CD4-positive, alpha-beta T cell treated with Interleukin-15 for 4 hours (primary cell): ENCODE measurements at regions not wholly inside any gene's neighbourhood (a gene's known extent, or its start where the extent isn't known, plus 50 kb on each side); places are given as distances from the start of the nearest gene placed in this dataset.

Experiments
- DNase-seq: peaks from one replicate; pipeline ENCODE4 v3.0.0-alpha.2; 2020; ENCODE audit warnings: low spot score

DNA sequence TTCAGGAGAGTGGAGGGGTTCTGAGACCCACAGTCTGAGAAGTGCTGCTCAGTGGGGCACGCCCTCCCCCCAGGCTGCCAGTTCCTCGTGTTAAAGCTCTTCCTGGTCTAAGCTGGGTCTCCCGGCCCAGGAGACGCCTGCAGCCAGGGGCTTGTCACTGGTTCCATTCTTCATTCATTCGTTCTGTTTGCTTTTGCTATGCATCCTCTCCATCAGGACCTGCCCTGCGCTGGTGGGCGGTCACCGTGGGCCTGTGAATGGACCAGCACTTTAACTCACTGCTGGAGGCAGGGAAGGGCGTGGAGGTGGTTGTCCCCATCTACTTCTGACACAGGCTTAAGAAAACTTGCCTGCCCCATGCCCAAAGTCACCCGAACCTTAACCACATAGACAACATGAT is 272.8 kb upstream of the HDAC4 start:
- DNase-seq, result no peak

DNA sequence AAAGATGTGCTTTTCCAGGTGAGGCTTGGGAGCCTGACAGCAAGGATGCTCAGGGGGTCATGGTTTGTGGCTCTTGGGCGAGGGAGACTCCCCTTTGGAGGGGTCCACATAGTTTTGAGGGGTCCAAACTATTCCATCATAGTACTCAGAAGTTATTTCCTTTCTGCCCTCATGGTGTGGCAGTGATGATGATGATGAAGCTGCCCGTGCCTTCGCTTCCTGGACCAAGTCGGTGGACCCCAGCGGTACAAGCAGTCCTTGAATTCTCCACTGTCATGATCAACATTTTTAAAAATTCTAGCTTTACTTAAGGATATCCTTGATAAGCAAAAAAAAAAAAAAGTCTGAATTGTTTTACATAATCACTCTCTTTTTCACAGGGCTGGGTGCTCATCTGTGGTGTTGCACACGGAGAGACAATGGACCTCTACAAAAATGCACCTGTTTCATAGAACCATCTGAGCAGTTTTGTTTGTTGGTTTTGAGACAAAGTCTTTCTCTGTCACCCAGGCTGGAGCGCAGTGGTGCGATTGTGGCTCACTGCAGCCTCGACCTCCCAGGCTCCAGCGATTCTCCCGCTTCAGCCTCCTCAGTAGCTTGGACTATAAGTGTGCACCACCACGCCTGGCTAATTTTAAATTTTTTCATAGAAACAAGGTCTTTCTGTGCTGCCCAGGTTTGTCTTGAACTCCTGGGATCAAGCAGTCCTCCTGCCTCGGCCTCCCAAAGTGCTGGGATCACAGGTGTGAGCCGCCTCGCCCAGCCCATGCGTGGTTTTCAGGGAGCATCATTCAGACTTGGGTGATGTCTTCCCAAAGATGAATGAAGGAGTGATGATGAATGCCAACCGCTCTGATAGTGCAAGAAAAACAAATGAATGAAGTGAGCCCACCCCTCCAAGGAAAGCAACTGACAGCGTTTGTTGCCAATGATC is 271.4 kb upstream of the HDAC4 start:
- DNase-seq, result no peak

- no peak for DNase-seq
Observed at GRCh38 chr2:239671471-239671870, 270.7 kb upstream of the HDAC4 start.

DNA sequence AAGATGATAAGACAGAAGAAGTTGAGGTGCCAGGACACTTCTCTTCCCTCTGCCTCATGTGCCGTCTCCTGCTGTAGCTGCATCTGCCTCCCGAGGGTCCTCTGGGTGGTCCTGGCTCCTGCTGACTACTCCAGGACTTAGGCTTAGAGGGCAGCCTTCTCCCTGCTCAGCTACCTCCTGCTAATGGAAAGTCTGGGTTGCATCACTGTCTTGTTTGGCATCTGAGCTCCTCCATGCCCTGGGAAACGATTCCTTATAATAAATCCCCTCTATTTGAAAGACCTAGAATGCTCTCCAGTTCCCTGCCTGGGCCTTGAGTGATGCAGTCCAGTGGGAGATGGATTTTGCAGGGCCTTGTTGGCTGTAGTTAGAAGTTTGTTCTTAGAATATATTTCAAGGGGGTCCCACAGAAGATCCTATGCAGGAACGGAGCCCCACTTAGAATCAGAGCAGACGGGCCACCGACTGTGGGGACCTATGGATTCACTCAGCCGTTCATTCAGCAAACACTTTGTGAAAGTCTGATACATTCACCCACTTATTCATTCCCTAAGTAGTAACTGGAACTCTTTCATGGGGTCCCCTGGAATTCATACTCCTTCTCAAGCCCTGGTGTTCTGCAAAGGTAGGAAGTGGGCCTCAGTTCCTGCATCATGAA is 269.8 kb upstream of the HDAC4 start:
- DNase-seq, result no peak

- no peak for DNase-seq
Observed at GRCh38 chr2:239669899-239670460, 269.2 kb upstream of the HDAC4 start.

DNA sequence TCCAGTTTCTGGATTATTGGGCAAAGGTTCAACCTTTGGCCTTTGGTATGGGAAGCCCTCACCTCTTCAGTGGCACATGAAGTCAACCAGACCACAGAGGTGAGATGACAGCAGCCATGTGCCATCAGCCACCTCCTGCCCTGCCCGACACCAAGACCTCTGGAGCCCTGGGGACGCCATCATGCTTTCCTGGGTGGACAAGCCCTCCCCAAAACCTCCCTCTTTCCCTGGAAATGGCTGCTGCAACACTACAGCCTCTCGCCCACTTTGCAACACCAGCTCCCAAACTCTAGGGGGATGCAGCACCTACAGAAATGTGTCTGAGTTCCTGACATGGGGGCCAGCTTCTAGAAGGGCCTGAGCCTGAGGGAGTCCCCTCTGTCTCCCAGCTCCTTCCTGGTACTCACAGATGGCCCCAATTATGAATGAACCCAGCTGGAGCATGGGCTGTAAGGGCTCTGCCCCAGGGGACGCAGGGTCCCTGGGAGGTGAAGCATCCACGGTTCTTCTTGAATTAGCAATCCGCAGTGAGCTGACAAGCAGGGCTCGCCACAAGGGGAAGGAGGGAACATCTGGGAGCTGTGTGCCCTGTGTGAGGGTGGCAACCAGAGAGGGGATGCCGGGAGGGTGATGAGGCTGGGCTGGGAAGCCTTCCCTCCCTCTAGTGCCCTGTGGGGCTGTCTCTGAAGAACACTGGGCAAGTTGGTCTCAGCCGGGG is 268.5 kb upstream of the HDAC4 start:
- DNase-seq, result no peak

DNA sequence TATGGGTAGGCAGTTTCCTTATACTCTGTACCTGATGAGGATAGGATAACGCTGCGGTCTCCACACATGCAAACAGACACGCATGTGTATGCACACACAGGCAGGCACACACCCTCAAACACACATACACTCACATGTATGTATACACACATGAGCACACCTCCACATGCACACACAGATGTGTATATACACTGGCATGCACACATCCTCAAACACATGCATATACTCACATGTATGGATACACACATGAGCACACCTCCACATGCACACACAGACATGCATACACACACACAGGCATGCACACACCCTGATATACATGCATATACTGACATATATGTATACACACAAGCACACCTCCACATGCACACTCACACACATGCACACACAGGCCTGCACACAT is 267.8 kb upstream of the HDAC4 start:
- DNase-seq, result no peak

GRCh38 chr2:239668042-239668441 is 267.2 kb upstream of the HDAC4 start:
- no peak for DNase-seq

- DNase-seq, result no peak
Observed at GRCh38 chr2:239667431-239667985, 266.7 kb upstream of the HDAC4 start.

DNA sequence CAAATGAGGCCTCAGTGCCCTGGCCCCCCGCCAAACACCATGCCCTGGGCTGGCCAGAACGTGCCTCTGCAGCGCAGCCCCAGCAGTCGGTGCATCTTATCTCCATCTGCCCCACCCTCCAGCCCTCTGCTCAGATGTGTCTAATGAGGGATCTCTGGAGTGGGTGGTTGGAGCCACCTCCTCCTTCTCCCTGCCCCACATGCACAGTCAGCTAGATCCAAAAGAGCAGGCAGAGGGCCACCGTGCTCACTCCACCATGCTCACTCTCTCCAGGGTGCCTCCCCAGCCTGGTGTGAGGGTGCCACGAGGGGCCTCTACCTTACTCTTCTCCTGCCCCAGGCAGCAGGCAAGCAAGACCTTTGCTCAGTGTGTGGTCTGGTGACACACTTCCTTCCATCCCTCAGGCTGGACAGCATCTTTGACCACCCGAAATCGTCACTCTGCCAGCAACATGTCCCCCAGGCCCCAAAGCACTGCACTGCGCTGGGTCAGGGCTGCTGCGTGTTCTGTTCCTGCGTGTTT is 266.1 kb upstream of the HDAC4 start:
- no peak for DNase-seq

- no peak for DNase-seq
Observed at GRCh38 chr2:239666053-239666854, 265.4 kb upstream of the HDAC4 start.

DNA sequence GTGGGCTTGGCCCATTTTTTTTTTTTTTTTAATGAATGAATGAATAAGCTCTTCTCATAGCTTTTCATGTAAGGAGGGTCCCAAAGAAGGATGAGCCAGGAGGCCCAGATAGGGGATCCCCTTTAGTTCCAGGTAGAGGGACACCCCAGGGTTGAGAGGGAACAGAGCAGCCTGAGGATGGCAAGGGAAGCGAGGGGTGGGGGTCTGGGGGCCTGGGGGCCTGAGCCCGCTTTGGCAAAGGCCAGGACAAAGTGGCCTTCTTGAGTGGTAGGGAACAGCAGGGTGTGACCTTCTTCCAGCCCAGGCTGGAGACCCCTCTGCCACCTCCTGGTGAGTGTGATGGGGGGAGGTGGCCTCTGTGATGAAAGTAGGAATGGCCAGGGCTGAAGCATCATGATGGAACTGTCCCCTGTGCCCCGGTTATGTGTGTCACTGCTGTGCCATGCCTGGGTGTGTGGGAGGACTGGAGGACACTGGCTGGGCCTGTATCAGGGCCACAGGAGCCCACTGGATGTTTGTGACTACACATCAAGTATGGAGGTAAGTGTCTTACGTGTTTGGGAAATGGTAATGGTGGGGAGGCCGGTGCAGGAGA is 263.5 kb upstream of the HDAC4 start:
- DNase-seq, result no peak

DNA sequence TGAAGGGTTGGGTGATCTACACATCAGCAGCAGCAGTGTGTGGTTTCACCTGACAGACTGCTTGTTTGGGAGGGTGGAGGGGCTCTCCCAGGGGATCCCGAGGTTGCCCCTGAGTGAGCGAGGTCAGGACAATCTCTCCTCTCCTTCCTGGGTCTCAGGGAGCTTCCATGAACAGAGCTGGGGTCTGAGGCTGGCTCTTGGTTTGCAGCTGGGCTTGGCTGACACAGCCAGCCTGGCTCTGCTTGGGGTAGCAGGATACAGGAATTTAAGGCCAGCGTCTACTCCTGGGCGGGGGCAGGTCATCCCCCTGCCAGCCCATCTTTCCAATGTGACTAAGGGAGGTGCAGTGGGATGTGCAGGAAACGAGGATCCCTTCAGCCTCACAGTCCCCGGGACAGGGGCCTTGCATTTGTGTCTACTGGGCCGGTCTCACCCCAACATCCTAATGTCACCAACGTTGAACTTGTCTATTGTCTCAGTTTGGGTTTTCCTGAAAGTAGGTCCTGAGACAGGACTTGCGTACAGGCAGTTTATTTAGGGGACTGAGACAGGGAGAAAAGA is 262.6 kb upstream of the HDAC4 start:
- DNase-seq, result no peak

- no peak for DNase-seq
Observed at GRCh38 chr2:239662413-239663120, 261.7 kb upstream of the HDAC4 start.

GRCh38 chr2:239661334-239662312 is 260.8 kb upstream of the HDAC4 start:
- DNase-seq, result no peak

DNA sequence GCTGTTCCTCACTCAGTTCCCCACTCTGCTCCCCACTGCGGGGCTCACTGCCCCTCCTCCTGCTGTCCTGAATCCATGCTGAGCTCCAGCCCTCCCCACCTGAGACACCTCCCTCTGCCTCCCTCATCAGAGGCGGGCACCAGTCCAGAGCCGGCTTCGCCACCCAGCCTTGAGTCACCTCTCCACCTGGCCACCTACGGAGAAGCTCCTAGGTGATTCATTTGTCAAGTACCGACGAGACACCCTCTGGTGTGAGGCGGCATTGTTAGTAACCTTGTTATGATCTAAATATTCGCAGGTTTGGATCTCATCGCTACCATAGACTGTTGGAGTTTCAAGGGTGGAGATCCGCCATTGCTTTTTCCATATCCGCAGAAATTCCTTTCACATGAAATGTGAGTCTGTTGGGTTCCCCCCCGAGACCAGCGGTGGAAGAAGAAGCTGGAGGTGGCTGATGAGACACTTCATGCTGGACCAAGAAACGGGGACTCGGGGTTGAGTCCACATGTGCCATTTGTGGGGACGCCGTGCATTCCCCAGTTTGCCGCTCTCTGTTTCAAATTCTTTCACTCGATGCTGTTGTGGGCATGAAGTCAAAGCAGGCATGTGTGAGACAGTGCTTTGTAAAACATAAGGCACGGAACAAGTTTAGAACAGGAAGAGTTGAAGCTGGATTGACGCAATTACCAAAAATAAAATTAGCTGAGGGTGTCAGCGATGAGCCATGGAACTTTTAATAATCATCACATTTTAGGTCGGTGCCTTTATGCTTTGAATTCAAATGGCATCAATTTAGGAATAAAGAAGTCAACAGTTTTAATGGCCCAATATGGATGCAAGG is 259.8 kb upstream of the HDAC4 start:
- no peak for DNase-seq

- no peak for DNase-seq
Observed at GRCh38 chr2:239657992-239658391, 257.2 kb upstream of the HDAC4 start.

GRCh38 chr2:239657236-239657635 is 256.4 kb upstream of the HDAC4 start:
- no peak for DNase-seq
